ENCODE measurements at regions not wholly inside any gene's neighbourhood (a gene's known extent, or its start where the extent isn't known, plus 50 kb on each side); places are given as distances from the start of the nearest gene placed in this dataset.

DNA sequence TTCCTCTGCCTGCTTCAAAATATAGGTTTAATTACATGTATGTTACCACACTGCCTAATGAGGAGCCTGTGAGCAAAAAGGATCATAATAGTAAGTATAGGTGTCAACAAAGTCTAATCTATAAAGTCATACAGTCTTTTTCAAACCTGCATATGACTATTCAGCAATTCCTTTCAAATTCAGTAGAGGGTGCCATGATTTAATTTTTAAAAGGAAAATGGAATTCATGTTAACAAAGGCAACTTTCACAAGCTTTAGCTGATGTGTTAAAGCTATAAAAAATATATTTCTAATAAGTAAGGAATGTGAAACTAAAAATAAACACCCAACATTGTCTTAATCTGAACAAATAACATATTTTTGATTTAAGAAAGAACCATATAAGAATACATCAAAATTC is 52.1 kb downstream of the MPP7 start:
- Histone ChIP-seq H3K36me3 (ENCODE audit: insufficient read depth, low read length, poor library complexity, severe bottlenecking) (no peaks in the 10 kb centered on the region), H3K9me3 (ENCODE audit: low read depth, low read length, poor library complexity, severe bottlenecking) (no peaks in the 10 kb centered on the region), H3K27me3 (replicated peaks; ENCODE audit: insufficient read depth, low read depth, low read length, poor library complexity) (peaks cover 5% of the 10 kb centered on the region), H3K4me1 (ENCODE audit: insufficient read depth, low read length, poor library complexity, severe bottlenecking) (no peaks in the 10 kb centered on the region), H3K4me3 (ENCODE audit: low read depth, low read length, poor library complexity, severe bottlenecking) (no peak overlapping the region), H3K27ac (ENCODE audit: low read depth, low read length, poor library complexity, severe bottlenecking) (no peak overlapping the region)
- ChIA-PET CTCF (interaction anchor here (1.0 to 1.5 kb wide), 3 partner anchors 130 to 143 kb away, joined by 3 to 7 read pairs (median 5); no protein-coding TSS in a partner anchor), POLR2A (ENCODE audit: low non-redundant PET) (no interaction called here)
- intact Hi-C loops (cut with micrococcal nuclease; ENCODE audit: unreplicated experiment): loop anchor here (2.0 kb wide), 1 partner anchor 132 kb away; no protein-coding TSS in a partner anchor
- TF ChIP-seq, protein P1, sequence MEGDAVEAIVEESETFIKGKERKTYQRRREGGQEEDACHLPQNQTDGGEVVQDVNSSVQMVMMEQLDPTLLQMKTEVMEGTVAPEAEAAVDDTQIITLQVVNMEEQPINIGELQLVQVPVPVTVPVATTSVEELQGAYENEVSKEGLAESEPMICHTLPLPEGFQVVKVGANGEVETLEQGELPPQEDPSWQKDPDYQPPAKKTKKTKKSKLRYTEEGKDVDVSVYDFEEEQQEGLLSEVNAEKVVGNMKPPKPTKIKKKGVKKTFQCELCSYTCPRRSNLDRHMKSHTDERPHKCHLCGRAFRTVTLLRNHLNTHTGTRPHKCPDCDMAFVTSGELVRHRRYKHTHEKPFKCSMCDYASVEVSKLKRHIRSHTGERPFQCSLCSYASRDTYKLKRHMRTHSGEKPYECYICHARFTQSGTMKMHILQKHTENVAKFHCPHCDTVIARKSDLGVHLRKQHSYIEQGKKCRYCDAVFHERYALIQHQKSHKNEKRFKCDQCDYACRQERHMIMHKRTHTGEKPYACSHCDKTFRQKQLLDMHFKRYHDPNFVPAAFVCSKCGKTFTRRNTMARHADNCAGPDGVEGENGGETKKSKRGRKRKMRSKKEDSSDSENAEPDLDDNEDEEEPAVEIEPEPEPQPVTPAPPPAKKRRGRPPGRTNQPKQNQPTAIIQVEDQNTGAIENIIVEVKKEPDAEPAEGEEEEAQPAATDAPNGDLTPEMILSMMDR (conservative IDR thresholded peaks at IDR 0.05; ENCODE audit: low read depth, low read length): peak; percentile 62
- no peak for TF ChIP-seq EZH2 (IDR thresholded peaks at IDR 0.05; ENCODE audit: borderline replicate concordance, low read depth, low read length, poor library complexity, severe bottlenecking)
- peak; percentile 9 for DNase-seq (ENCODE audit: low spot score)
- BruUV-seq (replicated peaks): no TSS peak

- no peak overlapping the region for H3K27ac ChIP-seq (ENCODE audit: low read depth, low read length, poor library complexity, severe bottlenecking)
- TF ChIP-seq, protein P1 (conservative IDR thresholded peaks at IDR 0.05; ENCODE audit: low read depth, low read length): no peak
- no peak for TF ChIP-seq EZH2 (IDR thresholded peaks at IDR 0.05; ENCODE audit: borderline replicate concordance, low read depth, low read length, poor library complexity, severe bottlenecking)
- POLR2A ChIA-PET (ENCODE audit: low non-redundant PET): no interaction called here
- peaks cover 5% of the 10 kb centered on the region for H3K27me3 ChIP-seq (replicated peaks; ENCODE audit: insufficient read depth, low read depth, low read length, poor library complexity)
- no peak overlapping the region for H3K4me3 ChIP-seq (ENCODE audit: low read depth, low read length, poor library complexity, severe bottlenecking)
- no peaks in the 10 kb centered on the region for H3K4me1 ChIP-seq (ENCODE audit: insufficient read depth, low read length, poor library complexity, severe bottlenecking)
- no peaks in the 10 kb centered on the region for H3K36me3 ChIP-seq (ENCODE audit: insufficient read depth, low read length, poor library complexity, severe bottlenecking)
- no peak for DNase-seq (ENCODE audit: low spot score)
- no TSS peak for BruUV-seq (replicated peaks)
- H3K9me3 ChIP-seq (ENCODE audit: low read depth, low read length, poor library complexity, severe bottlenecking): no peaks in the 10 kb centered on the region
- intact Hi-C loops (cut with micrococcal nuclease; ENCODE audit: unreplicated experiment): loop anchor here (2.0 kb wide), 1 partner anchor 132 kb away; no protein-coding TSS in a partner anchor
- CTCF ChIA-PET: interaction anchor here (1.0 to 1.5 kb wide), 2 partner anchors 131 to 144 kb away, joined by 5 to 7 read pairs; no protein-coding TSS in a partner anchor
These were observed 52.5 kb downstream of the MPP7 start for GRCh38 chr10:28250358-28250757.

- no peak for DNase-seq (ENCODE audit: low spot score)
- no TSS peak for BruUV-seq (replicated peaks)
- H3K4me3 ChIP-seq (ENCODE audit: low read depth, low read length, poor library complexity, severe bottlenecking): no peak overlapping the region
- H3K4me1 ChIP-seq (ENCODE audit: insufficient read depth, low read length, poor library complexity, severe bottlenecking): no peaks in the 10 kb centered on the region
- peaks cover 5% of the 10 kb centered on the region for H3K27me3 ChIP-seq (replicated peaks; ENCODE audit: insufficient read depth, low read depth, low read length, poor library complexity)
- no peak overlapping the region for H3K27ac ChIP-seq (ENCODE audit: low read depth, low read length, poor library complexity, severe bottlenecking)
- no peaks in the 10 kb centered on the region for H3K36me3 ChIP-seq (ENCODE audit: insufficient read depth, low read length, poor library complexity, severe bottlenecking)
- no peak for TF ChIP-seq EZH2 (IDR thresholded peaks at IDR 0.05; ENCODE audit: borderline replicate concordance, low read depth, low read length, poor library complexity, severe bottlenecking)
- TF ChIP-seq, protein P1 (conservative IDR thresholded peaks at IDR 0.05; ENCODE audit: low read depth, low read length): no peak
- intact Hi-C loops (cut with micrococcal nuclease; ENCODE audit: unreplicated experiment): no loop called here
- H3K9me3 ChIP-seq (ENCODE audit: low read depth, low read length, poor library complexity, severe bottlenecking): no peaks in the 10 kb centered on the region
- ChIA-PET POLR2A (ENCODE audit: low non-redundant PET) (no interaction called here), CTCF (no interaction called here)
These were observed 53.4 kb downstream of the MPP7 start for GRCh38 chr10:28249512-28249911.
